PC-9 (cell line): ENCODE measurements at regions not wholly inside any gene's neighbourhood (a gene's known extent, or its start where the extent isn't known, plus 50 kb on each side); places are given as distances from the start of the nearest gene placed in this dataset.
A peak's percentile ranks its signal among the peaks of the same experiment; 100 is the strongest.

ENCODE experiments used
- BruUV-seq: library from RNA; stranded (reverse); fragments of 400-500 nt; replicated peaks from 2 replicates; lab custom pipeline; 2021; lab: Mats Ljungman, UMichigan
- CTCF ChIA-PET: fragments of 300-600 bp; sonication (Branson Sonifier 250); formaldehyde crosslinking; loops from one replicate; lab custom pipeline; 2022; ENCODE audit warnings: antibody characterized with exemption; lab: Charles Lee
- POLR2A ChIA-PET: fragments of 300-600 bp; sonication (Branson Sonifier 250); formaldehyde crosslinking; loops from one replicate; lab custom pipeline; 2022; ENCODE audit warnings: antibody characterized with exemption; ENCODE audit not compliant: unreplicated experiment; lab: Charles Lee
- DNase-seq, 2 experiments: peaks; one replicate each; pipeline versions ENCODE4 v3.0.0 to v3.0.0-alpha.2; 2015 to 2022; ENCODE audit warnings: mixed read lengths in 1 of 2
- H2AFZ ChIP-seq: fragments of 200-600 bp; sonication (generic); 2 replicates; pipeline ENCODE4 v1.8.1; 2017; ENCODE audit warnings: antibody characterized with exemption
- H3F3A ChIP-seq: fragments of 200-600 bp; sonication (generic); 2 replicates; pipeline ENCODE4 v1.8.1; 2017; ENCODE audit warnings: antibody characterized with exemption, mild to moderate bottlenecking, low read depth; ENCODE audit not compliant: insufficient read depth
- H3K27ac ChIP-seq: fragments of 200-600 bp; sonication (generic); 2 replicates; pipeline ENCODE4 v1.6.1; 2016; ENCODE audit warnings: mixed run types
- H3K27me3 ChIP-seq: fragments of 200-600 bp; sonication (generic); 2 replicates; pipeline ENCODE4 v1.6.1; 2016; ENCODE audit warnings: low read depth, mixed run types; ENCODE audit not compliant: insufficient read depth
- H3K36me3 ChIP-seq: fragments of 200-600 bp; sonication (generic); 2 replicates; pipeline ENCODE4 v1.6.1; 2016; ENCODE audit warnings: low read depth, mixed run types
- H3K4me1 ChIP-seq: fragments of 200-600 bp; sonication (generic); replicated peaks from 2 replicates; pipeline ENCODE4 v1.6.1; 2016; ENCODE audit warnings: mixed run types; ENCODE audit not compliant: insufficient read depth
- H3K4me2 ChIP-seq: fragments of 200-600 bp; sonication (generic); 2 replicates; pipeline ENCODE4 v1.6.1; 2017; ENCODE audit warnings: mixed run types
- H3K4me3 ChIP-seq: fragments of 200-600 bp; sonication (generic); 2 replicates; pipeline ENCODE4 v1.6.1; 2016; ENCODE audit warnings: mixed run types
- H3K79me2 ChIP-seq: fragments of 200-600 bp; sonication (generic); 2 replicates; pipeline ENCODE4 v1.6.1; 2017; ENCODE audit warnings: low read depth, mixed run types
- H3K9me2 ChIP-seq: fragments of 200-600 bp; sonication (generic); 2 replicates; pipeline ENCODE4 v1.8.1; 2017; ENCODE audit warnings: mild to moderate bottlenecking; ENCODE audit not compliant: insufficient read depth
- H3K9me3 ChIP-seq: fragments of 200-600 bp; sonication (generic); 2 replicates; pipeline ENCODE4 v1.8.1; 2016; ENCODE audit warnings: low read depth; ENCODE audit not compliant: insufficient read depth
- H4K20me1 ChIP-seq: fragments of 200-600 bp; sonication (generic); 2 replicates; pipeline ENCODE4 v1.8.1; 2017; ENCODE audit not compliant: insufficient read depth
- CTCF ChIP-seq: fragments of 200-600 bp; sonication (generic); conservative IDR thresholded peaks from 2 replicates; pipeline ENCODE4 v1.6.1; 2017; ENCODE audit warnings: mixed run types, antibody characterized with exemption, mild to moderate bottlenecking, moderate library complexity
- EZH2 ChIP-seq: fragments of 200-600 bp; sonication (generic); IDR thresholded peaks from 2 replicates; pipeline ENCODE4 v1.8.0; 2017; ENCODE audit warnings: antibody characterized with exemption, low read depth
- intact Hi-C: fragments of 100-400 bp; cut with micrococcal nuclease; formaldehyde crosslinking; loops from one replicate; pipeline ENCODE4 v1.10.0; 2022; ENCODE audit not compliant: unreplicated experiment

- Histone ChIP-seq H3K9me3 (no peaks in the 10 kb centered on the region), H3K9me2 (no peaks in the 10 kb centered on the region), H4K20me1 (no peaks in the 10 kb centered on the region), H3K4me2 (no peak overlapping the region), H3K79me2 (no peaks in the 10 kb centered on the region), H3K27ac (no peak overlapping the region), H2AFZ (no peak overlapping the region), H3K27me3 (peaks cover 60% of the 10 kb centered on the region), H3K36me3 (no peaks in the 10 kb centered on the region), H3K4me1 (no peaks in the 10 kb centered on the region), H3K4me3 (no peak overlapping the region), H3F3A (no peaks in the 10 kb centered on the region)
- TF ChIP-seq CTCF (no peak), EZH2 (no peak)
- intact Hi-C loops, result no loop called here
- BruUV-seq, result no TSS peak
- POLR2A ChIA-PET, result no interaction called here
- CTCF ChIA-PET, result no interaction called here
- no peak for DNase-seq
Observed at GRCh38 chr16:73608911-73609310, 561.0 kb upstream of the ZFHX3 start.

GRCh38 chr16:73605309-73605708, 557.4 kb upstream of the ZFHX3 start:
- no peaks in the 10 kb centered on the region for H3K36me3 ChIP-seq
- no peaks in the 10 kb centered on the region for H3K9me2 ChIP-seq
- no peaks in the 10 kb centered on the region for H3K9me3 ChIP-seq
- no peak for TF ChIP-seq EZH2
- TF ChIP-seq CTCF, result no peak
- POLR2A ChIA-PET, result no interaction called here
- H3K4me2 ChIP-seq, result no peak overlapping the region; the same call in 1 of the 2 replicates
- intact Hi-C loops, result no loop called here
- H2AFZ ChIP-seq, result peak overlapping the region; percentile 69
- CTCF ChIA-PET, result no interaction called here
- H3K4me3 ChIP-seq, result no peak overlapping the region
- H3K79me2 ChIP-seq, result no peaks in the 10 kb centered on the region
- DNase-seq, result peak in 1 of 2 experiments; percentile 40
- no TSS peak for BruUV-seq
- no peak overlapping the region for H3K27ac ChIP-seq
- H3K27me3 ChIP-seq, result peaks cover 33% of the 10 kb centered on the region
- H3K4me1 ChIP-seq, result no peaks in the 10 kb centered on the region
- H4K20me1 ChIP-seq, result no peaks in the 10 kb centered on the region
- H3F3A ChIP-seq, result no peaks in the 10 kb centered on the region

GRCh38 chr16:73601911-73602310, 554.0 kb upstream of the ZFHX3 start:
- no peaks in the 10 kb centered on the region for H3K36me3 ChIP-seq
- POLR2A ChIA-PET, result no interaction called here
- intact Hi-C loops, result no loop called here
- TF ChIP-seq EZH2, result no peak
- no peak for TF ChIP-seq CTCF
- H3K27ac ChIP-seq, result no peak overlapping the region
- H3K4me1 ChIP-seq, result no peaks in the 10 kb centered on the region
- DNase-seq, result no peak
- H3K9me3 ChIP-seq, result no peaks in the 10 kb centered on the region
- no TSS peak for BruUV-seq
- no peak overlapping the region for H3K4me3 ChIP-seq
- no peaks in the 10 kb centered on the region for H3K79me2 ChIP-seq
- H3K27me3 ChIP-seq, result peaks cover 7% of the 10 kb centered on the region; the same call in 1 of the 2 replicates
- H4K20me1 ChIP-seq, result no peaks in the 10 kb centered on the region
- CTCF ChIA-PET, result no interaction called here
- no peaks in the 10 kb centered on the region for H3K9me2 ChIP-seq
- H3K4me2 ChIP-seq, result no peak overlapping the region
- no peak overlapping the region for H2AFZ ChIP-seq
- no peaks in the 10 kb centered on the region for H3F3A ChIP-seq
